ENCODE measurements at regions not wholly inside any gene's neighbourhood (a gene's known extent, or its start where the extent isn't known, plus 50 kb on each side); places are given as distances from the start of the nearest gene placed in this dataset.

DNA sequence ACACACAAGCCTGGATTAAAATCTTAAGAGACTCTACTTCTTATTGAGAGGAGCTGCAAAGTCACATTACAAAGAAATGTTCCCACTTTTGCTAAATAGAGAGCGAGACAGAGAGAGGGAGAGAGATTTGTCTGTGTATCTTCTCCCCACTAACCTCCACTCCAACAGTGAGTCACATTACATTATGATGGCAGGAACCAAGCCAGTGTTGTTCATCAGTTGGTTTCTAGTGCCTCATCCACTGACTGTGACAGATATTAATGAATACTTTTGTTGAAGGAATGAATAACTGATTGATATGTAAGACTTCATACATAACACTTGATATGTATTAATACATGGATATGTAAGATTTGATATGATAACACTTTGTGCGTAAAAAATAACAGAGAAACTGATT is 258.2 kb upstream of the SORCS1 start:
- no peak for TF ChIP-seq EZH2 (IDR thresholded peaks at IDR 0.05; ENCODE audit: low read depth)
- TF ChIP-seq, protein P1, sequence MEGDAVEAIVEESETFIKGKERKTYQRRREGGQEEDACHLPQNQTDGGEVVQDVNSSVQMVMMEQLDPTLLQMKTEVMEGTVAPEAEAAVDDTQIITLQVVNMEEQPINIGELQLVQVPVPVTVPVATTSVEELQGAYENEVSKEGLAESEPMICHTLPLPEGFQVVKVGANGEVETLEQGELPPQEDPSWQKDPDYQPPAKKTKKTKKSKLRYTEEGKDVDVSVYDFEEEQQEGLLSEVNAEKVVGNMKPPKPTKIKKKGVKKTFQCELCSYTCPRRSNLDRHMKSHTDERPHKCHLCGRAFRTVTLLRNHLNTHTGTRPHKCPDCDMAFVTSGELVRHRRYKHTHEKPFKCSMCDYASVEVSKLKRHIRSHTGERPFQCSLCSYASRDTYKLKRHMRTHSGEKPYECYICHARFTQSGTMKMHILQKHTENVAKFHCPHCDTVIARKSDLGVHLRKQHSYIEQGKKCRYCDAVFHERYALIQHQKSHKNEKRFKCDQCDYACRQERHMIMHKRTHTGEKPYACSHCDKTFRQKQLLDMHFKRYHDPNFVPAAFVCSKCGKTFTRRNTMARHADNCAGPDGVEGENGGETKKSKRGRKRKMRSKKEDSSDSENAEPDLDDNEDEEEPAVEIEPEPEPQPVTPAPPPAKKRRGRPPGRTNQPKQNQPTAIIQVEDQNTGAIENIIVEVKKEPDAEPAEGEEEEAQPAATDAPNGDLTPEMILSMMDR (conservative IDR thresholded peaks at IDR 0.05): no peak

Measured in PC-9 (cell line).